GM23338 (cell line): ENCODE measurements at regions not wholly inside any gene's neighbourhood (a gene's known extent, or its start where the extent isn't known, plus 50 kb on each side); places are given as distances from the start of the nearest gene placed in this dataset.

Experiments used
- ATAC-seq: fragments of 200-7000 bp; cut with Tn5 transposase; 3 replicates; pipeline ENCODE4 v1.9.1; 2020
- DNase-seq: peaks from one replicate; pipeline ENCODE4 v3.0.0-alpha.2; 2015; ENCODE audit warnings: low spot score
- H2AFZ ChIP-seq: fragments of 200-600 bp; sonication (generic); 2 replicates; pipeline ENCODE4 v1.8.0; 2016; ENCODE audit warnings: antibody characterized with exemption, mild to moderate bottlenecking, moderate library complexity
- H3F3A ChIP-seq: fragments of 200-600 bp; sonication (generic); replicated peaks from 2 replicates; pipeline ENCODE4 v1.8.0; 2017; ENCODE audit warnings: antibody characterized with exemption, mixed run types, low read depth
- H3K27ac ChIP-seq: fragments of 200-600 bp; sonication (generic); 2 replicates; pipeline ENCODE4 v1.6.1; 2016; ENCODE audit warnings: low read depth
- H3K27me3 ChIP-seq: fragments of 200-600 bp; sonication (generic); 2 replicates; pipeline ENCODE4 v1.8.0; 2016; ENCODE audit warnings: mild to moderate bottlenecking, mixed run types, moderate library complexity; ENCODE audit not compliant: insufficient read depth
- H3K36me3 ChIP-seq: fragments of 200-600 bp; sonication (generic); 2 replicates; pipeline ENCODE4 v1.8.0; 2016; ENCODE audit warnings: mild to moderate bottlenecking; ENCODE audit not compliant: insufficient read depth
- H3K4me1 ChIP-seq: fragments of 200-600 bp; sonication (generic); 2 replicates; pipeline ENCODE4 v1.8.0; 2016; ENCODE audit warnings: mild to moderate bottlenecking, moderate library complexity; ENCODE audit not compliant: insufficient read depth
- H3K4me2 ChIP-seq: fragments of 200-600 bp; sonication (generic); 2 replicates; pipeline ENCODE4 v1.7.1; 2017; ENCODE audit warnings: mixed run types
- H3K4me3 ChIP-seq: fragments of 200-600 bp; sonication (generic); 2 replicates; pipeline ENCODE4 v1.6.1; 2016; ENCODE audit warnings: mixed run types
- H3K79me2 ChIP-seq: fragments of 200-600 bp; sonication (generic); replicated peaks from 2 replicates; pipeline ENCODE4 v1.8.0; 2017; ENCODE audit warnings: mild to moderate bottlenecking; ENCODE audit not compliant: insufficient read depth
- H3K9me2 ChIP-seq: fragments of 200-600 bp; sonication (generic); 2 replicates; pipeline ENCODE4 v1.8.0; 2017; ENCODE audit not compliant: insufficient read depth
- H4K20me1 ChIP-seq: fragments of 200-600 bp; sonication (generic); replicated peaks from 2 replicates; pipeline ENCODE4 v1.8.0; 2017; ENCODE audit warnings: mild to moderate bottlenecking; ENCODE audit not compliant: insufficient read depth
- H3K27ac Mint-ChIP-seq: 2 replicates; pipeline ENCODE4 v1.8.0; 2020; ENCODE audit warnings: inconsistent platforms, mild to moderate bottlenecking, moderate library complexity, mixed read lengths
- H3K27me3 Mint-ChIP-seq: 3 replicates; pipeline ENCODE4 v1.8.0; 2022; ENCODE audit warnings: low read depth, mild to moderate bottlenecking, moderate library complexity, mixed read lengths, inconsistent platforms; ENCODE audit not compliant: insufficient read depth, poor library complexity
- H3K36me3 Mint-ChIP-seq: 3 replicates; pipeline ENCODE4 v1.8.0; 2021; ENCODE audit warnings: low read depth, mild to moderate bottlenecking, inconsistent platforms, moderate library complexity, mixed read lengths
- H3K4me1 Mint-ChIP-seq: 3 replicates; pipeline ENCODE4 v1.8.0; 2020; ENCODE audit warnings: mild to moderate bottlenecking, inconsistent platforms, mixed read lengths
- H3K4me3 Mint-ChIP-seq: 3 replicates; pipeline ENCODE4 v1.8.0; 2021; ENCODE audit warnings: moderate library complexity, mild to moderate bottlenecking, inconsistent platforms, mixed read lengths
- H3K9me3 Mint-ChIP-seq: 3 replicates; pipeline ENCODE4 v1.8.0; 2020; ENCODE audit warnings: moderate library complexity, mild to moderate bottlenecking, inconsistent platforms, mixed read lengths
- CREB1 ChIP-seq: fragments of 250-450 bp; sonication (Bioruptor Pico); IDR thresholded peaks from 2 replicates; pipeline ENCODE4 v1.5.0; 2020; ENCODE audit warnings: low read depth, mild to moderate bottlenecking, moderate library complexity
- POLR2AphosphoS5 ChIP-seq: IDR thresholded peaks from 2 replicates; pipeline ENCODE4 v1.6.1; 2016; ENCODE audit warnings: antibody characterized with exemption, low read depth
- REST ChIP-seq: IDR thresholded peaks from one replicate; pipeline ENCODE4 v1.6.1; 2018; ENCODE audit warnings: antibody characterized with exemption; ENCODE audit not compliant: unreplicated experiment
- ZNF331 ChIP-seq: fragments of 250-450 bp; sonication (Bioruptor Pico); IDR thresholded peaks from 2 replicates; pipeline ENCODE4 v1.5.0; 2020; ENCODE audit warnings: low read depth, mild to moderate bottlenecking, moderate library complexity
- ZNF462 ChIP-seq: fragments of 250-450 bp; sonication (Bioruptor Pico); IDR thresholded peaks from 2 replicates; pipeline ENCODE4 v1.5.0; 2020; ENCODE audit warnings: mild to moderate bottlenecking, moderate library complexity

GRCh38 chr6:43862925-43863324, 92.9 kb downstream of the VEGFA start:
- no peak for DNase-seq
- Histone ChIP-seq H3K36me3 (no peaks in the 10 kb centered on the region), H2AFZ (no peak overlapping the region), H4K20me1 (no peaks in the 10 kb centered on the region), H3K4me1 (no peaks in the 10 kb centered on the region), H3K27ac (no peak overlapping the region), H3K27me3 (no peaks in the 10 kb centered on the region), H3K4me2 (no peak overlapping the region), H3K79me2 (no peaks in the 10 kb centered on the region), H3K4me3 (no peak overlapping the region), H3F3A (no peaks in the 10 kb centered on the region), H3K9me2 (no peaks in the 10 kb centered on the region)
- no peaks in the 10 kb centered on the region for H3K9me3 Mint-ChIP-seq
- peaks cover 11% of the 10 kb centered on the region for H3K27me3 Mint-ChIP-seq
- H3K4me1 Mint-ChIP-seq = peaks cover 30% of the 10 kb centered on the region
- H3K4me3 Mint-ChIP-seq = no peak overlapping the region
- no peak for TF ChIP-seq CREB1 (CRISPR knock-in tag)
- TF ChIP-seq ZNF331 = no peak
- no peak for TF ChIP-seq POLR2AphosphoS5
- TF ChIP-seq REST = no peak
- TF ChIP-seq ZNF462 = no peak
- ATAC-seq = no peak
- H3K27ac Mint-ChIP-seq = no peak overlapping the region
- no peaks in the 10 kb centered on the region for H3K36me3 Mint-ChIP-seq
